K562 (cell line): ENCODE measurements at regions not wholly inside any gene's neighbourhood (a gene's known extent, or its start where the extent isn't known, plus 50 kb on each side); places are given as distances from the start of the nearest gene placed in this dataset.

Source experiments
- ATAC-seq: fragments of 200-7000 bp; cut with Tn5 transposase; 3 replicates; pipeline ENCODE4 v1.9.1; 2020; ENCODE audit warnings: moderate library complexity
- BruUV-seq: library from RNA; stranded (reverse); fragments of 400-500 nt; replicated peaks from 2 replicates; lab custom pipeline; 2021; lab: Mats Ljungman, UMichigan
- CTCF ChIA-PET: fragments of 300-600 bp; formaldehyde crosslinking; extraction: SDS; loops from one replicate; lab custom pipeline; 2021; ENCODE audit warnings: low intra/inter-chr PET ratio; lab: Yijun Ruan, JAX
- POLR2A ChIA-PET: fragments of 300-600, 350-650 bp; sonication (Branson Sonifier 250); formaldehyde crosslinking; extraction: SDS; loops from one replicate; lab custom pipeline; 2021; ENCODE audit warnings: antibody characterized with exemption, inconsistent platforms; lab: Yijun Ruan, JAX
- DNase-seq, 4 experiments: peaks; one replicate each; pipeline versions ENCODE4 v3.0.0 to v3.0.0-alpha.2; 2011 to 2018; ENCODE audit warnings: low spot score in 3 of 4, mixed read lengths in 3 of 4; ENCODE audit errors: extremely low read depth in 1 of 4
- FAIRE-seq: peaks from 2 replicates; lab custom pipeline; 2011; peaks lifted over from hg19 to GRCh38; lab: Jason Lieb, UNC
- H2AFZ ChIP-seq: 2 replicates; pipeline ENCODE4 v1.6.0; 2011; ENCODE audit warnings: low read depth, low read length, control low read depth, inconsistent platforms
- H3K27ac ChIP-seq: fragments of 200-600 bp; 3 replicates; pipeline ENCODE4 v1.8.0; 2011; ENCODE audit warnings: low read depth, mild to moderate bottlenecking, control low read depth, inconsistent platforms, low read length, moderate library complexity, mixed read lengths; ENCODE audit errors: extremely low read depth
- H3K27me3 ChIP-seq, 2 experiments: fragments of 300-600 bp in 1 of 2; 2 replicates in 1 of 2; 3 replicates in 1 of 2; pipeline versions ENCODE4 v1.6.0 to v1.8.0; 2011; ENCODE audit warnings: inconsistent platforms in 2 of 2, low read length in 2 of 2, mild to moderate bottlenecking in 1 of 2, mixed read lengths in 1 of 2, moderate library complexity in 1 of 2; ENCODE audit not compliant: control insufficient read depth in 2 of 2, insufficient read depth in 2 of 2
- H3K36me3 ChIP-seq: fragments of 300-600 bp; 3 replicates; pipeline ENCODE4 v1.8.0; 2011; ENCODE audit warnings: mild to moderate bottlenecking, low read length, inconsistent platforms; ENCODE audit not compliant: control insufficient read depth, insufficient read depth
- H3K4me1 ChIP-seq, 2 experiments: fragments of 200-600 bp in 1 of 2; replicated peaks in 1 of 2; 2 replicates in 1 of 2; 3 replicates in 1 of 2; pipeline versions ENCODE4 v1.5.1 to v1.8.0; 2011; ENCODE audit warnings: inconsistent platforms in 2 of 2, low read length in 2 of 2, mild to moderate bottlenecking in 1 of 2, mixed read lengths in 1 of 2, moderate library complexity in 1 of 2; ENCODE audit not compliant: control insufficient read depth in 2 of 2, insufficient read depth in 2 of 2
- H3K4me2 ChIP-seq: 2 replicates; pipeline ENCODE4 v1.6.1; 2011; ENCODE audit warnings: low read length, control low read depth, inconsistent platforms, mixed read lengths; ENCODE audit not compliant: insufficient read depth
- H3K4me3 ChIP-seq: fragments of 200-600 bp; sonication (generic), shearing (Covaris generic); 2 replicates; pipeline ENCODE4 v1.5.1; 2016; ENCODE audit warnings: control low read depth, inconsistent platforms
- H3K79me2 ChIP-seq: fragments of 200-600 bp; 3 replicates; pipeline ENCODE4 v1.8.0; 2011; ENCODE audit warnings: low read length, inconsistent platforms; ENCODE audit not compliant: control insufficient read depth, insufficient read depth
- H3K9ac ChIP-seq, 2 experiments: 2 replicates each; pipeline versions ENCODE4 v1.6.0 to v1.6.1; 2011; ENCODE audit warnings: low read depth in 2 of 2, low read length in 2 of 2, control low read depth in 1 of 2, inconsistent platforms in 1 of 2, mild to moderate bottlenecking in 1 of 2, mixed read lengths in 1 of 2; ENCODE audit not compliant: insufficient read depth in 1 of 2
- H3K9me1 ChIP-seq: one replicate; pipeline ENCODE4 v1.6.0; 2011; ENCODE audit warnings: inconsistent platforms, mild to moderate bottlenecking, low read length, moderate library complexity; ENCODE audit not compliant: control insufficient read depth, insufficient read depth
- H3K9me3 ChIP-seq: replicated peaks from 2 replicates; pipeline ENCODE4 v1.5.1; 2011; ENCODE audit warnings: low read depth, low read length, inconsistent platforms; ENCODE audit not compliant: control insufficient read depth, insufficient read depth
- H4K20me1 ChIP-seq: replicated peaks from 2 replicates; pipeline ENCODE4 v1.6.1; 2011; ENCODE audit warnings: low read length, inconsistent platforms, mixed read lengths; ENCODE audit not compliant: control insufficient read depth, insufficient read depth
- ATF6 ChIP-seq: sonication (generic); formaldehyde crosslinking; IDR thresholded peaks from 2 replicates; pipeline ENCODE4 v1.4.0; 2020; ENCODE audit warnings: mild to moderate bottlenecking, missing genetic modification reagents
- CREBBP ChIP-seq: IDR thresholded peaks from one replicate; pipeline ENCODE4 v1.6.1; 2012; ENCODE audit warnings: low read depth, mild to moderate bottlenecking, control low read depth, inconsistent platforms, low read length
- DPF2 ChIP-seq: fragments of 450-650 bp; IDR thresholded peaks from 2 replicates; pipeline ENCODE4 v1.6.1; 2016
- FOXP4 ChIP-seq: sonication (generic); formaldehyde crosslinking; IDR thresholded peaks from 2 replicates; pipeline ENCODE4 v1.8.0; 2022; ENCODE audit warnings: mild to moderate bottlenecking, missing genetic modification reagents, borderline replicate concordance
- NCOA1 ChIP-seq: fragments of 450-650 bp; IDR thresholded peaks from 2 replicates; pipeline ENCODE4 v1.6.1; 2016; ENCODE audit warnings: low read depth
- NR2C1 ChIP-seq, 2 experiments: fragments of 450-650 bp; IDR thresholded peaks; 2 replicates each; pipeline ENCODE4 v1.6.1; 2017; ENCODE audit warnings: mild to moderate bottlenecking in 2 of 2, antibody characterized with exemption in 1 of 2, inconsistent platforms in 1 of 2, missing compliant biosample characterization in 1 of 2, missing genetic modification characterization in 1 of 2
- PATZ1 ChIP-seq: fragments of 250-450 bp; sonication (Bioruptor Pico); IDR thresholded peaks from 2 replicates; pipeline ENCODE4 v1.5.0; 2020; ENCODE audit warnings: mild to moderate bottlenecking, borderline replicate concordance
- RFX5 ChIP-seq: IDR thresholded peaks from 2 replicates; pipeline ENCODE4 v1.6.1; 2011; ENCODE audit warnings: low read depth, mild to moderate bottlenecking, improper control_type of control experiment, low read length
- SMAD3 ChIP-seq: fragments of 450-650 bp; formaldehyde crosslinking; conservative IDR thresholded peaks from 2 replicates; pipeline ENCODE4 v1.4.0; 2020; ENCODE audit warnings: mild to moderate bottlenecking
- SMAD4 ChIP-seq: fragments of 250-450 bp; sonication (Bioruptor Pico); conservative IDR thresholded peaks from 2 replicates; pipeline ENCODE4 v1.8.0; 2021; ENCODE audit warnings: inconsistent platforms, mild to moderate bottlenecking, moderate library complexity
- TAF9B ChIP-seq: fragments of 450-650 bp; IDR thresholded peaks from 2 replicates; pipeline ENCODE4 v1.6.1; 2018; ENCODE audit warnings: mild to moderate bottlenecking; ENCODE audit not compliant: partially characterized antibody
- ZBTB12 ChIP-seq: fragments of 250-450 bp; sonication (Bioruptor Pico); IDR thresholded peaks from 2 replicates; pipeline ENCODE4 v1.4.0; 2020
- ZC3H11A ChIP-seq: IDR thresholded peaks from 2 replicates; pipeline ENCODE4 v1.6.1; 2012; ENCODE audit warnings: low read depth, low read length, improper control_type of control experiment
- ZNF41 ChIP-seq: fragments of 250-450 bp; sonication (Bioruptor Pico); conservative IDR thresholded peaks from 2 replicates; pipeline ENCODE4 v1.4.0; 2020; ENCODE audit warnings: mild to moderate bottlenecking
- ZNF644 ChIP-seq: fragments of 200-800 bp; sonication (Bioruptor generic); IDR thresholded peaks from 2 replicates; pipeline ENCODE4 v1.6.1; 2016; ENCODE audit warnings: low read depth, missing genetic modification characterization, missing compliant biosample characterization
- ZNF75A ChIP-seq: fragments of 450-650 bp; formaldehyde crosslinking; IDR thresholded peaks from 2 replicates; pipeline ENCODE4 v1.4.0; 2020; ENCODE audit warnings: mild to moderate bottlenecking
- WGBS: fragments of 100-300 bp; shearing (Covaris generic); methylation state at CpG from one replicate; pipeline ENCODE4 v1.1.6; 2016; ENCODE audit warnings: low coverage, mixed read lengths; ENCODE audit not compliant: insufficient coverage; ENCODE audit errors: missing lambda C conversion rate; 5-methylcytosine and 5-hydroxymethylcytosine counted together
- in situ Hi-C: fragments of 300-500 bp; cut with MboI; formaldehyde crosslinking; loops from 4 replicates; pipeline ENCODE4 v1.15.0; 2018; ENCODE audit warnings: inconsistent platforms, mixed read lengths
- intact Hi-C: fragments of 100-400 bp; cut with micrococcal nuclease; formaldehyde crosslinking; loops from 2 replicates; pipeline ENCODE4 v1.14.2; 2022

GRCh38 chr16:48820379-48820778, 210.4 kb upstream of the N4BP1 start (continued):
- TF ChIP-seq SMAD3 (CRISPR knock-in tag), result no peak
- TF ChIP-seq ATF6, result no peak
- no peak for TF ChIP-seq ZC3H11A
- TF ChIP-seq ZNF41 (CRISPR knock-in tag), result no peak

DNA sequence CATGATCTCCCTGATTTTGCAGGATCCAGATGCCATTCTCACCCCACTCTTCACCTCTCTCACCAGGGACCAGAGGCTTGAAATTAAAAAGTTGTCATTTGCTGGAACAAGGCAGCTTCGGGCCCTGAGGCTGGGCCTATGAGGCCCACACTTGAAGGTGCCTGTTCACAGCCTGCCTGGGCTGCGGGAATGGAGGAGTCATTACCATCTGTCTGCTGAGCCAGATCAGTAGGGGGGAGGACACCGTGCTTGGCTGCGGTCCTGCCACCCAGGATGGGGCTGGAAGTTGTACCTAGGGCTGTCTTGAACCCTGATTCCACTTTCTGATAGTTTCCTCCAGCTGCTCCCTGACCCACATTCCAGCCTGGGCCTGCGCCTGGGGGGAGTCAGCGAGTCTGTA, 208.3 kb upstream of the N4BP1 start:
- Histone ChIP-seq H3K27me3 (no peaks in the 10 kb centered on the region), H4K20me1 (no peaks in the 10 kb centered on the region), H3K9me1 (no peaks in the 10 kb centered on the region), H3K9ac (no peak overlapping the region), H3K4me3 (no peak overlapping the region), H2AFZ (no peak overlapping the region), H3K27ac (no peak overlapping the region), H3K36me3 (no peaks in the 10 kb centered on the region), H3K4me1 (no peaks in the 10 kb centered on the region), H3K9me3 (no peaks in the 10 kb centered on the region), H3K79me2 (no peaks in the 10 kb centered on the region), H3K4me2 (no peak overlapping the region)
- in situ Hi-C loops (no loop called here), intact Hi-C loops (no loop called here)
- 0% methylated on average over 6 of the region's 6 CpGs for WGBS
- FAIRE-seq (no peak), ATAC-seq (no peak), DNase-seq (no peak)
- no TSS peak for BruUV-seq
- POLR2A ChIA-PET, result interaction anchor here (1.0 kb wide), 1 partner anchor 75 kb away, joined by 3 read pairs; no protein-coding TSS in a partner anchor
- CTCF ChIA-PET, result no interaction called here
- TF ChIP-seq TAF9B (no peak), CREBBP (no peak), NR2C1 (IDR thresholded peaks at IDR 0.05) (no peak), NR2C1 (tag; IDR thresholded peaks at IDR 0.05) (no peak), NCOA1 (no peak), ZNF75A (CRISPR knock-in tag) (no peak), DPF2 (no peak), SMAD4 (no peak), ZNF644 (tag) (no peak), PATZ1 (CRISPR knock-in tag) (no peak), ZBTB12 (CRISPR knock-in tag) (no peak), FOXP4 (no peak), RFX5 (no peak)
